ENCODE measurements at regions not wholly inside any gene's neighbourhood (a gene's known extent, or its start where the extent isn't known, plus 50 kb on each side); places are given as distances from the start of the nearest gene placed in this dataset.

- H3K4me1 Mint-ChIP-seq: no peaks in the 10 kb centered on the region
- no peak for TF ChIP-seq CTCF (IDR thresholded peaks at IDR 0.05)
- no peak for TF ChIP-seq EZH2 (IDR thresholded peaks at IDR 0.05; ENCODE audit: borderline replicate concordance, insufficient read depth, low read depth, low read length, poor library complexity, severe bottlenecking)
Measured at GRCh38 chr12:23002381-23002780, 377.4 kb downstream of the ETNK1 start.

GRCh38 chr12:23004473-23005020 is 379.6 kb downstream of the ETNK1 start:
- H3K4me1 ChIP-seq (ENCODE audit: control insufficient read depth in 2 of 2, insufficient read depth in 2 of 2, low read length in 2 of 2): no peaks in the 10 kb centered on the region
- H3K27me3 ChIP-seq (replicated peaks in 1 of 4; ENCODE audit: control extremely low read depth in 1 of 4, control insufficient read depth in 3 of 4, insufficient read depth in 4 of 4, low read length in 3 of 4): no peaks in the 10 kb centered on the region
- no peaks in the 10 kb centered on the region for H3K36me3 ChIP-seq (replicated peaks in 1 of 2; ENCODE audit: control extremely low read depth in 1 of 2, control insufficient read depth in 1 of 2, extremely low read depth in 1 of 2, insufficient read depth in 2 of 2, low read length in 1 of 2)
- WGBS (ENCODE audit: insufficient coverage): 95% methylated on average over 4 of the region's 4 CpGs
- ATAC-seq (ENCODE audit: low read depth) (no peak), DNase-seq (no peak)
- no peaks in the 10 kb centered on the region for H4K20me1 ChIP-seq (ENCODE audit: control insufficient read depth, insufficient read depth, low read length, poor library complexity, severe bottlenecking)
- TF ChIP-seq EZH2 (IDR thresholded peaks at IDR 0.05; ENCODE audit: borderline replicate concordance, insufficient read depth, low read depth, low read length, poor library complexity, severe bottlenecking) (no peak), CTCF (IDR thresholded peaks at IDR 0.05) (no peak)
- ChIA-PET CTCF (no interaction called here), POLR2A (no interaction called here)
- no peak overlapping the region for H3K4me3 Mint-ChIP-seq
- no peak overlapping the region for H3K27ac Mint-ChIP-seq
- no peak overlapping the region for H3K4me2 ChIP-seq (replicated peaks; ENCODE audit: low read depth, low read length, poor library complexity, severe bottlenecking)
- no peaks in the 10 kb centered on the region for H3K4me1 Mint-ChIP-seq
- H3K9ac ChIP-seq (ENCODE audit: low read length): no peak overlapping the region
- peaks cover 4% of the 10 kb centered on the region for H3K27me3 Mint-ChIP-seq
- H2AFZ ChIP-seq (ENCODE audit: insufficient read depth, low read depth, low read length, poor library complexity, severe bottlenecking): no peak overlapping the region
- H3K9me3 ChIP-seq (ENCODE audit: control extremely low read depth in 1 of 3, control insufficient read depth in 2 of 3, insufficient read depth in 1 of 3, low read length in 2 of 3): no peaks in the 10 kb centered on the region
- no peaks in the 10 kb centered on the region for H3K79me2 ChIP-seq (ENCODE audit: control insufficient read depth, insufficient read depth, low read length)
- intact Hi-C loops (cut with micrococcal nuclease): no loop called here
- H3K27ac ChIP-seq (ENCODE audit: low read length in 2 of 2): no peak overlapping the region
- peaks cover 3% of the 10 kb centered on the region for H3K9me3 Mint-ChIP-seq (ENCODE audit: insufficient read depth)
- H3K4me3 ChIP-seq (ENCODE audit: control extremely low read depth in 1 of 5, extremely low read depth in 1 of 5, insufficient read depth in 1 of 5, low read depth in 2 of 5, low read length in 4 of 5): no peak overlapping the region

More at GRCh38 chr12:23002381-23002780, 377.4 kb downstream of the ETNK1 start:
- Mint-ChIP-seq H3K4me3 (no peak overlapping the region), H3K27me3 (peaks cover 7% of the 10 kb centered on the region), H3K9me3 (ENCODE audit: insufficient read depth) (peaks cover 3% of the 10 kb centered on the region), H3K27ac (no peak overlapping the region)
- Histone ChIP-seq H3K79me2 (ENCODE audit: control insufficient read depth, insufficient read depth, low read length) (no peaks in the 10 kb centered on the region), H3K36me3 (replicated peaks in 1 of 2; ENCODE audit: control extremely low read depth in 1 of 2, control insufficient read depth in 1 of 2, extremely low read depth in 1 of 2, insufficient read depth in 2 of 2, low read length in 1 of 2) (no peaks in the 10 kb centered on the region), H3K27ac (ENCODE audit: low read length in 2 of 2) (no peak overlapping the region), H3K9ac (ENCODE audit: low read length) (no peak overlapping the region), H2AFZ (ENCODE audit: insufficient read depth, low read depth, low read length, poor library complexity, severe bottlenecking) (no peak overlapping the region), H3K4me2 (replicated peaks; ENCODE audit: low read depth, low read length, poor library complexity, severe bottlenecking) (no peak overlapping the region), H3K4me1 (ENCODE audit: control insufficient read depth in 2 of 2, insufficient read depth in 2 of 2, low read length in 2 of 2) (no peaks in the 10 kb centered on the region), H3K4me3 (ENCODE audit: control extremely low read depth in 1 of 5, extremely low read depth in 1 of 5, insufficient read depth in 1 of 5, low read depth in 2 of 5, low read length in 4 of 5) (no peak overlapping the region), H4K20me1 (ENCODE audit: control insufficient read depth, insufficient read depth, low read length, poor library complexity, severe bottlenecking) (no peaks in the 10 kb centered on the region), H3K27me3 (replicated peaks in 1 of 4; ENCODE audit: control extremely low read depth in 1 of 4, control insufficient read depth in 3 of 4, insufficient read depth in 4 of 4, low read length in 3 of 4) (no peaks in the 10 kb centered on the region), H3K9me3 (ENCODE audit: control extremely low read depth in 1 of 3, control insufficient read depth in 2 of 3, insufficient read depth in 1 of 3, low read length in 2 of 3) (peaks cover 0 to 10% (median 4%) of the 10 kb centered on the region in 3 donors)
- ATAC-seq (ENCODE audit: low read depth): no peak
- intact Hi-C loops (cut with micrococcal nuclease): no loop called here
- ChIA-PET POLR2A (no interaction called here), CTCF (no interaction called here)
- DNase-seq: no peak
- WGBS (ENCODE audit: insufficient coverage): 87% methylated on average over 6 of the region's 7 CpGs

Data from B cell (primary cell).